GM12878 (cell line): ENCODE measurements at regions not wholly inside any gene's neighbourhood (a gene's known extent, or its start where the extent isn't known, plus 50 kb on each side); places are given as distances from the start of the nearest gene placed in this dataset.

Experiments
- ATAC-seq: fragments of 200-7000 bp; cut with Tn5 transposase; 3 replicates; pipeline ENCODE4 v1.9.1; 2020; ENCODE audit warnings: mild to moderate bottlenecking, moderate library complexity
- BruUV-seq: library from RNA; stranded (reverse); fragments of 400-500 nt; replicated peaks from 2 replicates; lab custom pipeline; 2021; lab: Mats Ljungman, UMichigan
- CTCF ChIA-PET: fragments of 300-600 bp; sonication (Branson Sonifier 250); formaldehyde crosslinking; extraction: SDS; loops from one replicate; lab custom pipeline; 2021; ENCODE audit warnings: inconsistent platforms; lab: Yijun Ruan, JAX
- POLR2A ChIA-PET: fragments of 350-600 bp; formaldehyde crosslinking; extraction: SDS; loops from one replicate; lab custom pipeline; 2021; ENCODE audit warnings: inconsistent platforms; lab: Charles Lee
- RAD21 ChIA-PET: fragments of 300-600 bp; sonication (Branson Sonifier 250); formaldehyde crosslinking; loops from one replicate; lab custom pipeline; 2023; ENCODE audit warnings: antibody characterized with exemption; ENCODE audit not compliant: unreplicated experiment; lab: Charles Lee
- SMC1A ChIA-PET: fragments of 300-600 bp; sonication (Branson Sonifier 250); formaldehyde crosslinking; loops from one replicate; lab custom pipeline; 2023; ENCODE audit not compliant: unreplicated experiment, uncharacterized antibody; lab: Charles Lee
- DNase-seq: peaks from one replicate; pipeline ENCODE4 v3.0.0-alpha.2; 2011; ENCODE audit warnings: low read depth, low spot score
- FAIRE-seq: peaks from 3 replicates; lab custom pipeline; 2011; peaks lifted over from hg19 to GRCh38; lab: Jason Lieb, UNC
- H2AFZ ChIP-seq: 2 replicates; pipeline ENCODE4 v1.6.0; 2011; ENCODE audit warnings: low read depth, low read length, control low read depth; ENCODE audit not compliant: control insufficient read depth
- H3K27ac ChIP-seq: 2 replicates; pipeline ENCODE4 v1.5.1; 2011; ENCODE audit warnings: control low read depth; ENCODE audit not compliant: control insufficient read depth, insufficient read depth
- H3K27me3 ChIP-seq, 2 experiments: replicated peaks in 1 of 2; 2 replicates each; pipeline versions ENCODE4 v1.6.0 to v1.6.1; 2011; ENCODE audit warnings: low read length in 1 of 2; ENCODE audit not compliant: control insufficient read depth in 2 of 2, insufficient read depth in 2 of 2
- H3K36me3 ChIP-seq, 2 experiments: 2 replicates each; pipeline ENCODE4 v1.5.1; 2011; ENCODE audit warnings: low read length in 1 of 2; ENCODE audit not compliant: control insufficient read depth in 2 of 2, insufficient read depth in 2 of 2
- H3K4me1 ChIP-seq: 2 replicates; pipeline ENCODE4 v1.6.1; 2011; ENCODE audit warnings: mild to moderate bottlenecking, low read length, moderate library complexity, mixed read lengths; ENCODE audit not compliant: control insufficient read depth, insufficient read depth
- H3K4me2 ChIP-seq: 2 replicates; pipeline ENCODE4 v1.6.0; 2011; ENCODE audit warnings: control low read depth; ENCODE audit not compliant: control insufficient read depth, insufficient read depth
- H3K4me3 ChIP-seq: fragments of 200-600 bp; sonication (generic); 2 replicates; pipeline ENCODE4 v1.5.1; 2016
- H3K79me2 ChIP-seq: 2 replicates; pipeline ENCODE4 v1.6.0; 2011; ENCODE audit warnings: low read length; ENCODE audit not compliant: control insufficient read depth, insufficient read depth
- H3K9ac ChIP-seq: 2 replicates; pipeline ENCODE4 v1.8.0; 2011; ENCODE audit warnings: low read length, control low read depth, mixed read lengths; ENCODE audit not compliant: control insufficient read depth, insufficient read depth
- H3K9me3 ChIP-seq: replicated peaks from 3 replicates; pipeline ENCODE4 v1.5.1; 2011; ENCODE audit warnings: mild to moderate bottlenecking, low read length; ENCODE audit not compliant: control insufficient read depth, insufficient read depth
- H4K20me1 ChIP-seq: 2 replicates; pipeline ENCODE4 v1.6.0; 2011; ENCODE audit not compliant: control insufficient read depth, insufficient read depth
- ATF2 ChIP-seq: IDR thresholded peaks from 2 replicates; pipeline ENCODE4 v1.6.1; 2012; ENCODE audit warnings: low read length, inconsistent platforms
- ATF7 ChIP-seq: fragments of 450-650 bp; IDR thresholded peaks from 2 replicates; pipeline ENCODE4 v1.6.1; 2016; ENCODE audit warnings: low read depth, mild to moderate bottlenecking
- BACH1 ChIP-seq: fragments of 450-650 bp; IDR thresholded peaks from 2 replicates; pipeline ENCODE4 v1.6.1; 2017; ENCODE audit warnings: mild to moderate bottlenecking, borderline replicate concordance
- BHLHE40 ChIP-seq, 2 experiments: fragments of 450-650 bp in 1 of 2; IDR thresholded peaks; 2 replicates each; pipeline ENCODE4 v1.6.1; 2011 to 2017; ENCODE audit warnings: low read depth in 2 of 2, borderline replicate concordance in 1 of 2, improper control_type of control experiment in 1 of 2, low read length in 1 of 2, mild to moderate bottlenecking in 1 of 2
- BMI1 ChIP-seq: fragments of 450-650 bp; IDR thresholded peaks from 2 replicates; pipeline ENCODE4 v1.6.1; 2016; ENCODE audit warnings: mild to moderate bottlenecking, moderate library complexity, borderline replicate concordance
- CEBPB ChIP-seq, 2 experiments: fragments of 150-350 bp in 1 of 2; IDR thresholded peaks; 2 replicates each; pipeline ENCODE4 v1.6.1; 2012 to 2014; ENCODE audit warnings: low read depth in 2 of 2, low read length in 2 of 2, borderline replicate concordance in 1 of 2, inconsistent platforms in 1 of 2
- CHD1 ChIP-seq: IDR thresholded peaks from 2 replicates; pipeline ENCODE4 v1.6.1; 2012; ENCODE audit warnings: low read depth, low read length, improper control_type of control experiment
- E2F8 ChIP-seq: fragments of 450-650 bp; IDR thresholded peaks from 2 replicates; pipeline ENCODE4 v1.6.1; 2018; ENCODE audit warnings: mild to moderate bottlenecking, low read depth, moderate library complexity; ENCODE audit not compliant: partially characterized antibody
- EED ChIP-seq: sonication (generic); IDR thresholded peaks from 2 replicates; pipeline ENCODE4 v1.6.1; 2016; ENCODE audit warnings: antibody characterized with exemption, low read depth
- FOS ChIP-seq: IDR thresholded peaks from 3 replicates; pipeline ENCODE4 v1.6.1; 2011; ENCODE audit warnings: borderline replicate concordance; ENCODE audit not compliant: insufficient read length; ENCODE audit errors: extremely low read depth
- KDM1A ChIP-seq: fragments of 200-600 bp; sonication (generic); IDR thresholded peaks from 2 replicates; pipeline ENCODE4 v1.6.1; 2016; ENCODE audit warnings: borderline replicate concordance
- LARP7 ChIP-seq: fragments of 450-650 bp; IDR thresholded peaks from 2 replicates; pipeline ENCODE4 v1.6.1; 2017; ENCODE audit warnings: mild to moderate bottlenecking
- MEF2A ChIP-seq: IDR thresholded peaks from 2 replicates; pipeline ENCODE4 v1.6.1; 2011; ENCODE audit warnings: low read depth, mild to moderate bottlenecking, low read length, moderate library complexity; ENCODE audit not compliant: insufficient read depth
- MTA3 ChIP-seq: IDR thresholded peaks from 2 replicates; pipeline ENCODE4 v1.6.1; 2012; ENCODE audit warnings: low read length, inconsistent platforms, borderline replicate concordance
- MYC ChIP-seq: IDR thresholded peaks from 2 replicates; pipeline ENCODE4 v1.6.1; 2011; ENCODE audit warnings: mild to moderate bottlenecking, low read length, moderate library complexity, inconsistent platforms; ENCODE audit not compliant: insufficient read depth, insufficient replicate concordance, insufficient read length, severe bottlenecking
- POLR2A ChIP-seq: IDR thresholded peaks from 2 replicates; pipeline ENCODE4 v1.6.1; 2011; ENCODE audit warnings: low read depth, mild to moderate bottlenecking, low read length
- RAD21 ChIP-seq: IDR thresholded peaks from 2 replicates; pipeline ENCODE4 v1.6.1; 2011; ENCODE audit warnings: mild to moderate bottlenecking, low read depth, low read length, moderate library complexity; ENCODE audit not compliant: insufficient read depth
- RELB ChIP-seq: fragments of 450-650 bp; IDR thresholded peaks from 2 replicates; pipeline ENCODE4 v1.6.1; 2017; ENCODE audit warnings: low read depth, mild to moderate bottlenecking, moderate library complexity
- YY1 ChIP-seq: IDR thresholded peaks from 2 replicates; pipeline ENCODE4 v1.6.1; 2011; ENCODE audit warnings: low read depth, mild to moderate bottlenecking, low read length
- WGBS: methylation state at CpG from one replicate; pipeline ENCODE4 v1.1.6; 2016; ENCODE audit warnings: low lambda C conversion rate; ENCODE audit not compliant: insufficient replicate concordance, insufficient coverage; ENCODE audit errors: missing lambda C conversion rate; 5-methylcytosine and 5-hydroxymethylcytosine counted together
- in situ Hi-C: fragments of 300-500 bp; cut with MboI; formaldehyde crosslinking; loops from 9 replicates; pipeline ENCODE4 v1.14.3; 2018; ENCODE audit warnings: mixed read lengths
- intact Hi-C: fragments of 100-400 bp; cut with micrococcal nuclease; formaldehyde crosslinking; loops from one replicate; pipeline ENCODE4 v1.14.2; 2022; ENCODE audit not compliant: unreplicated experiment

GRCh38 chr3:5634411-5634810 lies 446.9 kb downstream of the EDEM1 start (continued):
- TF ChIP-seq E2F8 (no peak), BMI1 (no peak), YY1 (no peak), CEBPB (IDR thresholded peaks at IDR 0.05; ENCODE audit: borderline replicate concordance in 1 of 2, low read depth in 2 of 2, low read length in 2 of 2) (no peak), LARP7 (no peak)

GRCh38 chr3:5635746-5636145 lies 448.2 kb downstream of the EDEM1 start:
- ChIA-PET SMC1A (no interaction called here), RAD21 (interaction anchor here (1.2 kb wide), 1 partner anchor 91 kb away, joined by 3 read pairs; no protein-coding TSS in a partner anchor), CTCF (no interaction called here), POLR2A (no interaction called here)
- Histone ChIP-seq H3K9ac (no peak overlapping the region), H4K20me1 (no peaks in the 10 kb centered on the region), H3K4me2 (no peak overlapping the region), H3K4me1 (no peaks in the 10 kb centered on the region), H3K27ac (no peak overlapping the region), H2AFZ (no peak overlapping the region), H3K79me2 (no peaks in the 10 kb centered on the region), H3K27me3 (no peaks in the 10 kb centered on the region), H3K4me3 (no peak overlapping the region), H3K36me3 (no peaks in the 10 kb centered on the region), H3K9me3 (no peaks in the 10 kb centered on the region)
- BruUV-seq, result no TSS peak
- ATAC-seq, result no peak
- no peak for TF ChIP-seq BHLHE40 (IDR thresholded peaks at IDR 0.05; ENCODE audit: borderline replicate concordance in 1 of 2, low read depth in 2 of 2, low read length in 1 of 2)
- TF ChIP-seq EED, result no peak
- no peak for TF ChIP-seq RAD21
- no peak for TF ChIP-seq ATF7
- TF ChIP-seq POLR2A, result no peak
- TF ChIP-seq MTA3, result no peak
- TF ChIP-seq MYC, result no peak
- no peak for TF ChIP-seq BACH1
- TF ChIP-seq ATF2, result no peak
- TF ChIP-seq MEF2A, result no peak
- TF ChIP-seq FOS, result no peak
- no peak for TF ChIP-seq RELB
- no peak for TF ChIP-seq KDM1A
- TF ChIP-seq CHD1, result no peak
- no peak for DNase-seq
- in situ Hi-C loops (no loop called here), intact Hi-C loops (no loop called here)
- no peak for FAIRE-seq
- 27% methylated on average over 2 of the region's 2 CpGs for WGBS
